Endodermal cell (in vitro differentiated cells): ENCODE measurements at regions not wholly inside any gene's neighbourhood (a gene's known extent, or its start where the extent isn't known, plus 50 kb on each side); places are given as distances from the start of the nearest gene placed in this dataset.

Experiments
- DNase-seq: peaks from one replicate; pipeline ENCODE4 v3.0.0-alpha.2; 2017
- H3K27ac ChIP-seq: 2 replicates; pipeline ENCODE4 v1.5.1; 2013; ENCODE audit warnings: mild to moderate bottlenecking, low read depth, low read length, moderate library complexity
- H3K27me3 ChIP-seq: 2 replicates; pipeline ENCODE4 v1.6.1; 2013; ENCODE audit warnings: mild to moderate bottlenecking, low read length, moderate library complexity; ENCODE audit not compliant: insufficient read depth, control insufficient read depth, poor library complexity, severe bottlenecking
- H3K36me3 ChIP-seq: 2 replicates; pipeline ENCODE4 v1.7.0; 2013; ENCODE audit warnings: mild to moderate bottlenecking, low read length, moderate library complexity; ENCODE audit not compliant: control insufficient read depth, insufficient read depth
- H3K4me1 ChIP-seq: one replicate; pipeline ENCODE4 v1.7.0; 2013; ENCODE audit warnings: low read length; ENCODE audit not compliant: control insufficient read depth, insufficient read depth
- H3K4me3 ChIP-seq: 2 replicates; pipeline ENCODE4 v1.5.1; 2013; ENCODE audit warnings: mild to moderate bottlenecking, low read length, moderate library complexity
- H3K9ac ChIP-seq: 2 replicates; pipeline ENCODE4 v1.6.1; 2013; ENCODE audit warnings: mild to moderate bottlenecking, low read length, moderate library complexity; ENCODE audit not compliant: poor library complexity, severe bottlenecking; ENCODE audit errors: extremely low read depth
- H3K9me3 ChIP-seq: 2 replicates; pipeline ENCODE4 v1.6.1; 2013; ENCODE audit warnings: mild to moderate bottlenecking, low read length, moderate library complexity; ENCODE audit not compliant: control insufficient read depth
- H3K27ac Mint-ChIP-seq: 2 replicates; pipeline ENCODE4 v1.8.0; 2020; ENCODE audit warnings: mixed read lengths
- H3K27me3 Mint-ChIP-seq: 2 replicates; pipeline ENCODE4 v1.8.0; 2021; ENCODE audit warnings: mild to moderate bottlenecking, mixed read lengths; ENCODE audit not compliant: insufficient read depth
- H3K36me3 Mint-ChIP-seq: 2 replicates; pipeline ENCODE4 v1.8.0; 2020; ENCODE audit warnings: low read depth, mixed read lengths
- H3K4me1 Mint-ChIP-seq: 2 replicates; pipeline ENCODE4 v1.8.0; 2020; ENCODE audit warnings: mixed read lengths
- H3K4me3 Mint-ChIP-seq: 2 replicates; pipeline ENCODE4 v1.8.0; 2020; ENCODE audit warnings: mild to moderate bottlenecking, moderate library complexity, mixed read lengths
- H3K9me3 Mint-ChIP-seq: 2 replicates; pipeline ENCODE4 v1.8.0; 2020; ENCODE audit warnings: mild to moderate bottlenecking, mixed read lengths
- CTCF ChIP-seq: fragments of 200-600 bp; sonication (generic); conservative IDR thresholded peaks from 2 replicates; pipeline ENCODE4 v1.5.0; 2021; ENCODE audit warnings: antibody characterized with exemption, mild to moderate bottlenecking
- WGBS, 2 experiments: methylation state at CpG; one replicate each; pipeline versions ENCODE4 v1.1.5 to v1.1.7; 2013; ENCODE audit warnings: missing lambda C conversion rate in 2 of 2, mixed read lengths in 1 of 2; ENCODE audit not compliant: insufficient coverage in 1 of 2, insufficient read length in 1 of 2; 5-methylcytosine and 5-hydroxymethylcytosine counted together

DNA sequence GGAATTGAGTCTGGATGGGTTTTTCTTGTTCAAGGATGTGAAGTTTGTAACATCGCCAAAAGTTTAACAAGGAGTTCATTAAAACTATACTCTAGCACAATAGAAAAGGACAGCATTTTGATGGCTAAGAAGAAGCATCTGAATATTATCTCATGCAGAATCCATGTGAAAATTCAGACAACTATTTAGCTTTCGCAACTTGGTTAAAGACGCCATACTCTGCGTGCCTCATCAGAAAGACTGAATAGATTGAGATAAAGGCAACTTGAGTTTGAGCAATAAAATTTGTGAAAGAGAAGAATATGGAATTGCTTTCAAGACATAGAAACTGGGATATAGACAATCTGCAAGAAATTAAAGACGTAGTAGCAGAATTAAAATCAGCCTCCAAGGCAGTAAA, 151.1 kb upstream of the MYOCD start:
- Mint-ChIP-seq H3K36me3 (no peaks in the 10 kb centered on the region), H3K27me3 (no peaks in the 10 kb centered on the region), H3K4me3 (no peak overlapping the region), H3K4me1 (peaks cover 3% of the 10 kb centered on the region), H3K27ac (no peak overlapping the region), H3K9me3 (no peaks in the 10 kb centered on the region)
- Histone ChIP-seq H3K36me3 (no peaks in the 10 kb centered on the region), H3K27me3 (no peaks in the 10 kb centered on the region), H3K27ac (no peak overlapping the region), H3K4me1 (no peaks in the 10 kb centered on the region), H3K4me3 (no peak overlapping the region), H3K9ac (no peak overlapping the region), H3K9me3 (no peaks in the 10 kb centered on the region)
- no peak for DNase-seq
- WGBS, 2 experiments = 91 to 97% methylated on average over 4 of the region's 5 CpGs
- TF ChIP-seq CTCF = no peak

- no peak for TF ChIP-seq CTCF
- no peak overlapping the region for H3K4me3 Mint-ChIP-seq
- Histone ChIP-seq H3K27ac (no peak overlapping the region), H3K36me3 (no peaks in the 10 kb centered on the region), H3K4me1 (no peaks in the 10 kb centered on the region), H3K9me3 (no peaks in the 10 kb centered on the region), H3K9ac (no peak overlapping the region), H3K27me3 (no peaks in the 10 kb centered on the region), H3K4me3 (no peak overlapping the region)
- H3K27ac Mint-ChIP-seq = no peak overlapping the region
- DNase-seq = no peak
- no peaks in the 10 kb centered on the region for H3K36me3 Mint-ChIP-seq
- 94 to 95% methylated on average over 7 of the region's 7 CpGs for WGBS, 2 experiments
- peaks cover 9% of the 10 kb centered on the region for H3K4me1 Mint-ChIP-seq
- H3K9me3 Mint-ChIP-seq = no peaks in the 10 kb centered on the region
- no peaks in the 10 kb centered on the region for H3K27me3 Mint-ChIP-seq
Observed at GRCh38 chr17:12519956-12520594, 145.6 kb upstream of the MYOCD start.

DNA sequence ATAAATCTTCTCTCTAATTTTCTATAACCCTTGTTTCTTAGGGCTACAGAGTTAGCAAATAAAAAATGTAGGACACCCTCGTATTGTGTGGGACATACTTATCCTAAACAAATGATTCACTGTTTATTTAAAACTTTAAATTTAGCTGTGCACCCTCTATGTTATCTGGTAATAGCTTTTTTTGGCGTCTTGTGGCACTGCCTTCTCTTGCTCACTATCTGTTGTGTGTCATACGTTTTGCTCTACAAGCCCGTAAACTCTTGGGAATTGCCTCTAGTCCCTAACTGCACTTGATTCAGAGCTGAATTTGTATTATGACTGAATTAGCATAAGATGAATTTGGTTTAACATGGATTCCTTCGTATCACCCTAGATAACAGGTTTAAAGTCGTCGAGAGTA, 144.3 kb upstream of the MYOCD start:
- no peak for TF ChIP-seq CTCF
- H3K4me1 ChIP-seq = no peaks in the 10 kb centered on the region
- H3K36me3 ChIP-seq = no peaks in the 10 kb centered on the region
- H3K4me3 ChIP-seq = no peak overlapping the region
- no peak overlapping the region for H3K4me3 Mint-ChIP-seq
- WGBS, 2 experiments = 87 to 95% methylated on average over 7 of the region's 7 CpGs
- H3K27me3 Mint-ChIP-seq = no peaks in the 10 kb centered on the region
- H3K9ac ChIP-seq = no peak overlapping the region
- H3K4me1 Mint-ChIP-seq = peaks cover 8% of the 10 kb centered on the region
- H3K36me3 Mint-ChIP-seq = no peaks in the 10 kb centered on the region
- no peaks in the 10 kb centered on the region for H3K9me3 ChIP-seq
- H3K27me3 ChIP-seq = no peaks in the 10 kb centered on the region
- no peaks in the 10 kb centered on the region for H3K9me3 Mint-ChIP-seq
- H3K27ac ChIP-seq = no peak overlapping the region
- no peak for DNase-seq
- no peak overlapping the region for H3K27ac Mint-ChIP-seq
